ENCODE measurements at regions not wholly inside any gene's neighbourhood (a gene's known extent, or its start where the extent isn't known, plus 50 kb on each side); places are given as distances from the start of the nearest gene placed in this dataset.

- CTCF ChIA-PET: no interaction called here
- 88% methylated on average over 6 of the region's 6 CpGs for WGBS (ENCODE audit: insufficient coverage)
- H3K27ac ChIP-seq (ENCODE audit: low read length in 2 of 2): no peak overlapping the region
Observed at GRCh38 chr22:48459259-48459658, 1368.4 kb downstream of the BRD1 start.

DNA sequence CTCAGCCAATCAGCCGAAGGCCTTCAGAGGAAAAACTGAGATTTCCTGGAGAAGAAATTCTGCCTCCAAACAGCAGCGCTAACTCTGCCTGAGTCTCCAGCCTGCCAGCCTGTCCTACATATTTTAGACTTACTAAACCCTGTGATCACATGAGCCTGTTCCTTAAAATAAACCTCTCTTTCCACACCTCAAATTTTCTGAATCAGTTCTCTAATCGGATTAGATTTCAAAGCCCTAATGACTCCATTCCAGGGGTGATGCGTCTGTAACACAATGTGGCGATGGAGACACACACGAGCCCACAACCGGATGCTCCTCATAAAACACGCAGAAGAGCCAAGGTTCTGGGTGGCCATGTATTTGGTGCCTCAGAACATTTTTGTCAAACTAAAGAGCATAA lies 1371.2 kb downstream of the BRD1 start:
- intact Hi-C loops (cut with micrococcal nuclease): no loop called here
- no peak for ATAC-seq (ENCODE audit: low read depth)
- DNase-seq: no peak
- H3K4me1 Mint-ChIP-seq: no peaks in the 10 kb centered on the region
- TF ChIP-seq, protein P1, sequence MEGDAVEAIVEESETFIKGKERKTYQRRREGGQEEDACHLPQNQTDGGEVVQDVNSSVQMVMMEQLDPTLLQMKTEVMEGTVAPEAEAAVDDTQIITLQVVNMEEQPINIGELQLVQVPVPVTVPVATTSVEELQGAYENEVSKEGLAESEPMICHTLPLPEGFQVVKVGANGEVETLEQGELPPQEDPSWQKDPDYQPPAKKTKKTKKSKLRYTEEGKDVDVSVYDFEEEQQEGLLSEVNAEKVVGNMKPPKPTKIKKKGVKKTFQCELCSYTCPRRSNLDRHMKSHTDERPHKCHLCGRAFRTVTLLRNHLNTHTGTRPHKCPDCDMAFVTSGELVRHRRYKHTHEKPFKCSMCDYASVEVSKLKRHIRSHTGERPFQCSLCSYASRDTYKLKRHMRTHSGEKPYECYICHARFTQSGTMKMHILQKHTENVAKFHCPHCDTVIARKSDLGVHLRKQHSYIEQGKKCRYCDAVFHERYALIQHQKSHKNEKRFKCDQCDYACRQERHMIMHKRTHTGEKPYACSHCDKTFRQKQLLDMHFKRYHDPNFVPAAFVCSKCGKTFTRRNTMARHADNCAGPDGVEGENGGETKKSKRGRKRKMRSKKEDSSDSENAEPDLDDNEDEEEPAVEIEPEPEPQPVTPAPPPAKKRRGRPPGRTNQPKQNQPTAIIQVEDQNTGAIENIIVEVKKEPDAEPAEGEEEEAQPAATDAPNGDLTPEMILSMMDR (IDR thresholded peaks at IDR 0.05): no peak
- no peak for TF ChIP-seq EZH2 (IDR thresholded peaks at IDR 0.05; ENCODE audit: borderline replicate concordance, insufficient read depth, low read depth, low read length, poor library complexity, severe bottlenecking)
- ChIA-PET POLR2A (no interaction called here), CTCF (no interaction called here)
- no peak overlapping the region for H3K9ac ChIP-seq (ENCODE audit: low read length)
- peaks cover 0 to 18% (median 1%) of the 10 kb centered on the region in 4 experiments for H3K27me3 ChIP-seq (replicated peaks in 1 of 4; ENCODE audit: control extremely low read depth in 1 of 4, control insufficient read depth in 3 of 4, insufficient read depth in 4 of 4, low read length in 3 of 4)
- no peak overlapping the region for H2AFZ ChIP-seq (ENCODE audit: insufficient read depth, low read depth, low read length, poor library complexity, severe bottlenecking)
- no peaks in the 10 kb centered on the region for H3K9me3 Mint-ChIP-seq (ENCODE audit: insufficient read depth)
- H3K4me1 ChIP-seq (ENCODE audit: control insufficient read depth in 2 of 2, insufficient read depth in 2 of 2, low read length in 2 of 2): no peaks in the 10 kb centered on the region
- H3K79me2 ChIP-seq (ENCODE audit: control insufficient read depth, insufficient read depth, low read length): no peaks in the 10 kb centered on the region
- H3K9me3 ChIP-seq (ENCODE audit: control extremely low read depth in 1 of 3, control insufficient read depth in 2 of 3, insufficient read depth in 1 of 3, low read length in 2 of 3): peaks cover 0 to 3% (median 0%) of the 10 kb centered on the region in 3 donors
- H3K27ac Mint-ChIP-seq: no peak overlapping the region
- no peaks in the 10 kb centered on the region for H3K36me3 ChIP-seq (replicated peaks in 1 of 2; ENCODE audit: control extremely low read depth in 1 of 2, control insufficient read depth in 1 of 2, extremely low read depth in 1 of 2, insufficient read depth in 2 of 2, low read length in 1 of 2)
- no peak overlapping the region for H3K4me3 Mint-ChIP-seq
- no peak overlapping the region for H3K4me2 ChIP-seq (replicated peaks; ENCODE audit: low read depth, low read length, poor library complexity, severe bottlenecking)
- H3K4me3 ChIP-seq (ENCODE audit: control extremely low read depth in 1 of 5, extremely low read depth in 1 of 5, insufficient read depth in 1 of 5, low read depth in 2 of 5, low read length in 4 of 5): no peak overlapping the region
- peaks cover 42% of the 10 kb centered on the region for H3K27me3 Mint-ChIP-seq
- H3K27ac ChIP-seq (ENCODE audit: low read length in 2 of 2): no peak overlapping the region
- no peaks in the 10 kb centered on the region for H4K20me1 ChIP-seq (ENCODE audit: control insufficient read depth, insufficient read depth, low read length, poor library complexity, severe bottlenecking)
- 94% methylated on average over 8 of the region's 8 CpGs for WGBS (ENCODE audit: insufficient coverage)

More at GRCh38 chr22:48459259-48459658, 1368.4 kb downstream of the BRD1 start:
- Histone ChIP-seq H2AFZ (ENCODE audit: insufficient read depth, low read depth, low read length, poor library complexity, severe bottlenecking) (no peak overlapping the region), H3K4me2 (replicated peaks; ENCODE audit: low read depth, low read length, poor library complexity, severe bottlenecking) (no peak overlapping the region), H3K27me3 (replicated peaks in 1 of 4; ENCODE audit: control extremely low read depth in 1 of 4, control insufficient read depth in 3 of 4, insufficient read depth in 4 of 4, low read length in 3 of 4) (peaks cover 0 to 7% (median 1%) of the 10 kb centered on the region in 4 experiments), H3K36me3 (replicated peaks in 1 of 2; ENCODE audit: control extremely low read depth in 1 of 2, control insufficient read depth in 1 of 2, extremely low read depth in 1 of 2, insufficient read depth in 2 of 2, low read length in 1 of 2) (no peaks in the 10 kb centered on the region), H3K79me2 (ENCODE audit: control insufficient read depth, insufficient read depth, low read length) (no peaks in the 10 kb centered on the region), H3K9ac (ENCODE audit: low read length) (no peak overlapping the region), H4K20me1 (ENCODE audit: control insufficient read depth, insufficient read depth, low read length, poor library complexity, severe bottlenecking) (no peaks in the 10 kb centered on the region), H3K4me3 (ENCODE audit: control extremely low read depth in 1 of 5, extremely low read depth in 1 of 5, insufficient read depth in 1 of 5, low read depth in 2 of 5, low read length in 4 of 5) (no peak overlapping the region), H3K9me3 (ENCODE audit: control extremely low read depth in 1 of 3, control insufficient read depth in 2 of 3, insufficient read depth in 1 of 3, low read length in 2 of 3) (no peaks in the 10 kb centered on the region), H3K4me1 (ENCODE audit: control insufficient read depth in 2 of 2, insufficient read depth in 2 of 2, low read length in 2 of 2) (no peaks in the 10 kb centered on the region)
- TF ChIP-seq, protein P1 (IDR thresholded peaks at IDR 0.05): no peak
- Mint-ChIP-seq H3K4me3 (no peak overlapping the region), H3K9me3 (ENCODE audit: insufficient read depth) (no peaks in the 10 kb centered on the region), H3K4me1 (no peaks in the 10 kb centered on the region), H3K27ac (no peak overlapping the region), H3K27me3 (peaks cover 32% of the 10 kb centered on the region)
- intact Hi-C loops (cut with micrococcal nuclease): no loop called here
- ATAC-seq (ENCODE audit: low read depth) (no peak), DNase-seq (no peak)
- POLR2A ChIA-PET: no interaction called here
